ENCODE measurements at regions not wholly inside any gene's neighbourhood (a gene's known extent, or its start where the extent isn't known, plus 50 kb on each side); places are given as distances from the start of the nearest gene placed in this dataset.

DNA sequence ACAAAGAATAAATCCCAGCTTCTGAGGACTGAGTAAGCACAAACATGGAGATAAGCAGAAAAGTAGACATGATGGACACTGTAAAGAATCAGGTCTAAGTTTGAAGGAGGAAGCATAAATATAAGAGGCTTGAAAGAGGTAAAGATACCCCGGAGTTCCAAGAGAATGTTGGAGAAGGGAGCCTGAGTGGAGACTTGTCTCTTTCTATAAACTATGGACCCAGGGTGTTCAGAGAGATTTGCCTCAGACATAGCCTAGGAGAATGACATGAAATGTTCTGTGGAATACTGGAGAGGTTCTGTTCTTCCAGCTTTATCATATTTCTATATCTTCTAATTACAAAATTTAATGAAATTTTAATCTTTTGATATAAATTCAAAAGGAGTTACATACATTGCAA is 554.3 kb upstream of the B3GALT2 start:
- DNase-seq (ENCODE audit: extremely low read depth in 1 of 4, low spot score in 3 of 4) (no peak), FAIRE-seq (no peak), ATAC-seq (no peak)
- H3K79me2 ChIP-seq (ENCODE audit: control insufficient read depth, insufficient read depth, low read length), result no peaks in the 10 kb centered on the region
- in situ Hi-C loops (cut with MboI) (no loop called here), intact Hi-C loops (cut with micrococcal nuclease) (no loop called here)
- ChIA-PET POLR2A (no interaction called here), CTCF (ENCODE audit: low intra/inter-chr PET ratio) (no interaction called here)
- no TSS peak for BruUV-seq (replicated peaks)
- H3K9me3 ChIP-seq (replicated peaks; ENCODE audit: control insufficient read depth, insufficient read depth, low read depth, low read length), result no peaks in the 10 kb centered on the region
- no peaks in the 10 kb centered on the region for H3K9me1 ChIP-seq (ENCODE audit: control insufficient read depth, insufficient read depth, low read length)
- no peak overlapping the region for H2AFZ ChIP-seq (ENCODE audit: low read depth, low read length)
- 5% methylated on average over 1 of the region's 1 CpG for WGBS (ENCODE audit: insufficient coverage, low coverage, missing lambda C conversion rate)
- H3K27ac ChIP-seq (ENCODE audit: extremely low read depth, low read depth, low read length), result no peak overlapping the region
- H3K4me1 ChIP-seq (replicated peaks in 1 of 2; ENCODE audit: control insufficient read depth in 2 of 2, insufficient read depth in 2 of 2, low read length in 2 of 2), result no peaks in the 10 kb centered on the region
- no peak overlapping the region for H3K9ac ChIP-seq (ENCODE audit: insufficient read depth in 1 of 2, low read depth in 2 of 2, low read length in 2 of 2)
- H3K4me3 ChIP-seq, result no peak overlapping the region
- no peaks in the 10 kb centered on the region for H3K36me3 ChIP-seq (ENCODE audit: control insufficient read depth, insufficient read depth, low read length)
- H3K4me2 ChIP-seq (ENCODE audit: insufficient read depth, low read length), result no peak overlapping the region
- no peaks in the 10 kb centered on the region for H4K20me1 ChIP-seq (replicated peaks; ENCODE audit: control insufficient read depth, insufficient read depth, low read length)
- no peak for TF ChIP-seq L3MBTL2 (IDR thresholded peaks at IDR 0.05)
- TF ChIP-seq, protein P1, sequence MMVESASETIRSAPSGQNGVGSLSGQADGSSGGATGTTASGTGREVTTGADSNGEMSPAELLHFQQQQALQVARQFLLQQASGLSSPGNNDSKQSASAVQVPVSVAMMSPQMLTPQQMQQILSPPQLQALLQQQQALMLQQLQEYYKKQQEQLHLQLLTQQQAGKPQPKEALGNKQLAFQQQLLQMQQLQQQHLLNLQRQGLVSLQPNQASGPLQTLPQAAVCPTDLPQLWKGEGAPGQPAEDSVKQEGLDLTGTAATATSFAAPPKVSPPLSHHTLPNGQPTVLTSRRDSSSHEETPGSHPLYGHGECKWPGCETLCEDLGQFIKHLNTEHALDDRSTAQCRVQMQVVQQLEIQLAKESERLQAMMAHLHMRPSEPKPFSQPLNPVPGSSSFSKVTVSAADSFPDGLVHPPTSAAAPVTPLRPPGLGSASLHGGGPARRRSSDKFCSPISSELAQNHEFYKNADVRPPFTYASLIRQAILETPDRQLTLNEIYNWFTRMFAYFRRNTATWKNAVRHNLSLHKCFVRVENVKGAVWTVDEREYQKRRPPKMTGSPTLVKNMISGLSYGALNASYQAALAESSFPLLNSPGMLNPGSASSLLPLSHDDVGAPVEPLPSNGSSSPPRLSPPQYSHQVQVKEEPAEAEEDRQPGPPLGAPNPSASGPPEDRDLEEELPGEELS (CRISPR knock-in tag; IDR thresholded peaks at IDR 0.05; ENCODE audit: borderline replicate concordance), result no peak
- no peaks in the 10 kb centered on the region for H3K27me3 ChIP-seq (ENCODE audit: control insufficient read depth in 2 of 2, insufficient read depth in 2 of 2, low read length in 2 of 2)

DNA sequence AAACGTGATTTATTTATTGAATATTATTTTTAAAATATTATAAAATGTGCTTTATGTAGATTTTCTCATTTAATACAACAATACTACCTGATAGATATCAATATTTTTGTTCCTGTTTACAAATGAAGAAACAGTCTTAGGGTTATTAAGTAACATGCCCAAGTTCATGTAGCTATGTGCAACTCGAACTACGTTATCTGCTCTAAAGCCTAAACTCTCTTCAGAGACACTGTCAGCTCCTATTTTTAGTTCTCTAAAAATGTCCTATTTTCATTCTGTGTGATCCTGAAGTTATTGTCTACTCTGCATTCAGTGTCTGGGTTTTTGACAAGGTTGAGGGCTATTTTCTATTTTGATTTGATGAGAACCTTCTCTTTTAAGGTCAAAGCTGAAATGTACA is 550.1 kb upstream of the B3GALT2 start:
- no peaks in the 10 kb centered on the region for H3K4me1 ChIP-seq (replicated peaks in 1 of 2; ENCODE audit: control insufficient read depth in 2 of 2, insufficient read depth in 2 of 2, low read length in 2 of 2)
- no peak overlapping the region for H2AFZ ChIP-seq (ENCODE audit: low read depth, low read length)
- H3K4me3 ChIP-seq, result no peak overlapping the region
- no peaks in the 10 kb centered on the region for H3K79me2 ChIP-seq (ENCODE audit: control insufficient read depth, insufficient read depth, low read length)
- no TSS peak for BruUV-seq (replicated peaks)
- intact Hi-C loops (cut with micrococcal nuclease) (no loop called here), in situ Hi-C loops (cut with MboI) (no loop called here)
- H3K4me2 ChIP-seq (ENCODE audit: insufficient read depth, low read length), result no peak overlapping the region
- no peak for TF ChIP-seq ZNF316 (IDR thresholded peaks at IDR 0.05)
- H4K20me1 ChIP-seq (replicated peaks; ENCODE audit: control insufficient read depth, insufficient read depth, low read length), result no peaks in the 10 kb centered on the region
- no peaks in the 10 kb centered on the region for H3K27me3 ChIP-seq (ENCODE audit: control insufficient read depth in 2 of 2, insufficient read depth in 2 of 2, low read length in 2 of 2)
- ChIA-PET POLR2A (interaction anchor here (0.6 kb wide), 1 partner anchor 208 kb away, joined by 4 read pairs; no protein-coding TSS in a partner anchor), CTCF (ENCODE audit: low intra/inter-chr PET ratio) (no interaction called here)
- no peaks in the 10 kb centered on the region for H3K9me3 ChIP-seq (replicated peaks; ENCODE audit: control insufficient read depth, insufficient read depth, low read depth, low read length)
- H3K9me1 ChIP-seq (ENCODE audit: control insufficient read depth, insufficient read depth, low read length), result no peaks in the 10 kb centered on the region
- no peak overlapping the region for H3K9ac ChIP-seq (ENCODE audit: insufficient read depth in 1 of 2, low read depth in 2 of 2, low read length in 2 of 2)
- DNase-seq (ENCODE audit: extremely low read depth in 1 of 4, low spot score in 3 of 4) (no peak), ATAC-seq (no peak), FAIRE-seq (no peak)
- no peak overlapping the region for H3K27ac ChIP-seq (ENCODE audit: extremely low read depth, low read depth, low read length)
- 3% methylated on average over 3 of the region's 3 CpGs for WGBS (ENCODE audit: insufficient coverage, low coverage, missing lambda C conversion rate)
- H3K36me3 ChIP-seq (ENCODE audit: control insufficient read depth, insufficient read depth, low read length), result no peaks in the 10 kb centered on the region

All from K562 (cell line).